KMS-11 (cell line): ENCODE measurements at regions not wholly inside any gene's neighbourhood (a gene's known extent, or its start where the extent isn't known, plus 50 kb on each side); places are given as distances from the start of the nearest gene placed in this dataset.

Source experiments
- H2AFZ ChIP-seq: fragments of 200-600 bp; sonication (generic); 2 replicates; pipeline ENCODE4 v1.6.1; 2016; ENCODE audit warnings: antibody characterized with exemption, mixed run types, low read depth
- H3K27ac ChIP-seq: fragments of 200-600 bp; sonication (generic); 2 replicates; pipeline ENCODE4 v1.6.1; 2016; ENCODE audit warnings: mild to moderate bottlenecking, mixed run types
- H3K27me3 ChIP-seq: fragments of 200-600 bp; sonication (generic); 2 replicates; pipeline ENCODE4 v1.6.1; 2017; ENCODE audit warnings: mild to moderate bottlenecking, low read depth, mixed run types, moderate library complexity; ENCODE audit not compliant: insufficient read depth
- H3K36me3 ChIP-seq: fragments of 200-600 bp; sonication (generic); 2 replicates; pipeline ENCODE4 v1.6.1; 2017; ENCODE audit warnings: mild to moderate bottlenecking, mixed run types; ENCODE audit not compliant: insufficient read depth
- H3K4me1 ChIP-seq: fragments of 200-600 bp; sonication (generic); 2 replicates; pipeline ENCODE4 v1.6.1; 2016; ENCODE audit warnings: mild to moderate bottlenecking, low read depth, mixed run types; ENCODE audit not compliant: poor library complexity, severe bottlenecking
- H3K4me2 ChIP-seq: fragments of 200-600 bp; sonication (generic); 2 replicates; pipeline ENCODE4 v1.7.0; 2016; ENCODE audit warnings: mild to moderate bottlenecking, mixed run types
- H3K4me3 ChIP-seq: fragments of 200-600 bp; sonication (generic); IDR thresholded peaks from 2 replicates; pipeline ENCODE4 v1.6.1; 2017; ENCODE audit warnings: low read depth, low read length, mixed read lengths; ENCODE audit not compliant: insufficient read depth
- H3K79me2 ChIP-seq: fragments of 200-600 bp; sonication (generic); 2 replicates; pipeline ENCODE4 v1.6.1; 2016; ENCODE audit warnings: low read depth, mixed run types; ENCODE audit not compliant: insufficient read depth
- H3K9ac ChIP-seq: fragments of 200-600 bp; sonication (generic); 2 replicates; pipeline ENCODE4 v1.6.1; 2016; ENCODE audit warnings: mild to moderate bottlenecking, mixed run types
- H4K20me1 ChIP-seq: fragments of 200-600 bp; sonication (generic); 2 replicates; pipeline ENCODE4 v1.6.1; 2016; ENCODE audit warnings: mild to moderate bottlenecking, mixed run types; ENCODE audit not compliant: insufficient read depth
- CTCF ChIP-seq: fragments of 200-600 bp; sonication (generic); conservative IDR thresholded peaks from 2 replicates; pipeline ENCODE4 v1.6.1; 2017; ENCODE audit warnings: low read depth, mild to moderate bottlenecking, antibody characterized with exemption, low read length, moderate library complexity, mixed read lengths

DNA sequence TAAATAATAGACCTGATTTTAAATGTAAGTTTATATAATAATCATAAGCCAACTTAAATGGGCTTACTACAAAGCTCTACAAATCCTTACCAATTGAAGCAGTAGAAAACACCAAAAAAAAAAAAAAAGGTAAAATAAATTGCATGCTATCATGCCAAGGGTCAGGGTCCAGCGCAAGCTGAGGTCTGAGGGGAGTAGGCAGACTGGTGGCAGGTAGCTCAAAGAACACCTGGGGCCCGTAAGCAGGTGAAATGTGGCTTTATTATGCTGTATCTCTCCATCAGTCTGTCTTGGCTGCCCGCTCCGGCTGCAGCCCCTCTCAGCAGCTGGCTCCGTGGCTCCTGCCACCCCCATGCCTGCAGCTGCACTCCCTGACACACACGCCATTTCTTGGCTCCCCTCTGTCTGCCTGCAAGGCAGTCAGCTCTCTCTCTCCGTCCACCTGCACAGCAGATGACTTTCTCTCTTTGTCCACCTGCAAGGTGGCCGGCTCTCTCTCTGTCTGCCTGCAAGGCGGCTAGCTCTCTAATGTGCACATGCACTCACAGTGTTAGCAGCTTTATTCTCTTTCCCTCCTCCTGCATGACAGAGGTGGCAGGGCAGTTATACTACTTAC lies 209.4 kb upstream of the UGT8 start:
- no peak overlapping the region for H2AFZ ChIP-seq
- H3K4me3 ChIP-seq = no peak overlapping the region
- no peaks in the 10 kb centered on the region for H3K27me3 ChIP-seq

GRCh38 chr4:114393295-114394038 lies 205.1 kb upstream of the UGT8 start:
- Histone ChIP-seq H3K4me1 (peaks cover 8% of the 10 kb centered on the region), H3K9ac (no peak overlapping the region), H3K79me2 (no peaks in the 10 kb centered on the region), H3K27me3 (no peaks in the 10 kb centered on the region), H3K4me3 (no peak overlapping the region), H4K20me1 (no peaks in the 10 kb centered on the region), H3K27ac (no peak overlapping the region), H3K4me2 (no peak overlapping the region), H2AFZ (no peak overlapping the region), H3K36me3 (no peaks in the 10 kb centered on the region)
- TF ChIP-seq CTCF = no peak

More for the DNA sequence above, 209.4 kb upstream of the UGT8 start:
- H4K20me1 ChIP-seq = no peaks in the 10 kb centered on the region
- no peak for TF ChIP-seq CTCF
- H3K4me2 ChIP-seq = no peak overlapping the region
- H3K4me1 ChIP-seq = peaks cover 8% of the 10 kb centered on the region
- no peaks in the 10 kb centered on the region for H3K36me3 ChIP-seq
- H3K9ac ChIP-seq = no peak overlapping the region
- H3K79me2 ChIP-seq = no peaks in the 10 kb centered on the region
- H3K27ac ChIP-seq = no peak overlapping the region

DNA sequence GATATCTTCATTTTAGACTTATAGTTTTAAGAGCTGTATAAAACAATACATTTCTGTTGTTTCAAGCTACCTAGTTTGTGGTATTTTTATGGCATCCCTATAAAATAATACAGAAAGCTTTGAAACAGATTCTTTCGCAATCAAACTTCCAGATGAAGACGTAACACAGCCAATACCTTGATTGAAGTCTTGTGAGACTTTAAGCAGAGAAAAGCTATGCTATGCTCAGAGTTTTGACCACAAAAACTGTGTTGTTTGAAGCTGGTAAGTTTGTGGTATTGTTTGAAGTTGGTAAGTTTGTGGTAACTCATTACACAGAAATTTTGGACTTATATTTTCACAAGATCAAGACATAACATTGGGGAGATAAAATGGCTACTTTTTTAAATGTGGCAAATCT lies 201.8 kb upstream of the UGT8 start:
- no peak overlapping the region for H2AFZ ChIP-seq
- H3K4me3 ChIP-seq = no peak overlapping the region
- no peaks in the 10 kb centered on the region for H3K27me3 ChIP-seq
- H3K27ac ChIP-seq = no peak overlapping the region
- H4K20me1 ChIP-seq = no peaks in the 10 kb centered on the region
- no peaks in the 10 kb centered on the region for H3K79me2 ChIP-seq
- no peak for TF ChIP-seq CTCF
- no peaks in the 10 kb centered on the region for H3K36me3 ChIP-seq
- peaks cover 8% of the 10 kb centered on the region for H3K4me1 ChIP-seq
- H3K9ac ChIP-seq = no peak overlapping the region
- H3K4me2 ChIP-seq = no peak overlapping the region

- H3K9ac ChIP-seq = no peak overlapping the region
- no peak overlapping the region for H3K4me2 ChIP-seq
- no peak overlapping the region for H3K4me3 ChIP-seq
- no peaks in the 10 kb centered on the region for H3K27me3 ChIP-seq
- no peaks in the 10 kb centered on the region for H4K20me1 ChIP-seq
- no peak overlapping the region for H2AFZ ChIP-seq
- no peaks in the 10 kb centered on the region for H3K36me3 ChIP-seq
- H3K27ac ChIP-seq = no peak overlapping the region
- TF ChIP-seq CTCF = no peak
- peaks cover 5% of the 10 kb centered on the region for H3K4me1 ChIP-seq
- no peaks in the 10 kb centered on the region for H3K79me2 ChIP-seq
Observed at GRCh38 chr4:114398410-114398809, 200.2 kb upstream of the UGT8 start.
